Lung (tissue), 11 donors: ENCODE measurements at regions not wholly inside any gene's neighbourhood (a gene's known extent, or its start where the extent isn't known, plus 50 kb on each side); places are given as distances from the start of the nearest gene placed in this dataset.
A peak's percentile ranks its signal among the peaks of the same experiment; 100 is the strongest.

Experiments
- ATAC-seq: fragments of 200-7000 bp; cut with Tn5 transposase; one replicate; pipeline ENCODE4 v1.9.1; 2020; ENCODE audit warnings: moderate number of reproducible peaks; ENCODE audit not compliant: insufficient read depth, low FRiP score
- DNase-seq, 3 donors: peaks; one replicate each; pipeline ENCODE4 v3.0.0-alpha.2; 2013 to 2017
- H3K27ac ChIP-seq, 2 donors: one replicate each; pipeline ENCODE4 v1.5.1; 2013; ENCODE audit warnings: mild to moderate bottlenecking in 2 of 2, moderate library complexity in 2 of 2, control low read depth in 1 of 2, inconsistent platforms in 1 of 2, low read depth in 1 of 2, low read length in 1 of 2
- H3K27me3 ChIP-seq, 3 donors: one replicate each; pipeline ENCODE4 v1.5.1; 2013; ENCODE audit warnings: low read length in 2 of 3; ENCODE audit not compliant: control insufficient read depth in 3 of 3, insufficient read depth in 3 of 3
- H3K36me3 ChIP-seq, 4 donors: one replicate each; pipeline ENCODE4 v1.5.1; 2013; ENCODE audit warnings: low read length in 4 of 4, mild to moderate bottlenecking in 1 of 4, moderate library complexity in 1 of 4; ENCODE audit not compliant: control insufficient read depth in 4 of 4, insufficient read depth in 4 of 4
- H3K4me1 ChIP-seq, 5 donors: one replicate each; pipeline ENCODE4 v1.5.1; 2013; ENCODE audit warnings: low read length in 5 of 5, mild to moderate bottlenecking in 2 of 5, moderate library complexity in 1 of 5; ENCODE audit not compliant: control insufficient read depth in 5 of 5, insufficient read depth in 5 of 5
- H3K4me3 ChIP-seq: one replicate; pipeline ENCODE4 v1.5.1; 2013; ENCODE audit warnings: mild to moderate bottlenecking, control low read depth, moderate library complexity
- H3K9ac ChIP-seq, 2 donors: one replicate each; pipeline ENCODE4 v1.5.1; 2013; ENCODE audit warnings: low read length in 2 of 2, control low read depth in 1 of 2; ENCODE audit not compliant: insufficient read depth in 1 of 2
- H3K9me3 ChIP-seq, 4 donors: one replicate each; pipeline ENCODE4 v1.5.1; 2013; ENCODE audit warnings: low read length in 3 of 4, mild to moderate bottlenecking in 1 of 4, moderate library complexity in 1 of 4; ENCODE audit not compliant: control insufficient read depth in 4 of 4, insufficient read depth in 3 of 4
- WGBS, 2 donors: extraction: QIAGEN DNeasy Blood & Tissue Kit; methylation state at CpG; one replicate each; pipeline ENCODE4 v1.1.7; 2013; 5-methylcytosine and 5-hydroxymethylcytosine counted together
- TF ChIP-seq, protein P1 (sequence below): IDR thresholded peaks from 2 replicates; pipeline ENCODE4 v1.5.1; 2012; ENCODE audit warnings: mild to moderate bottlenecking; ENCODE audit errors: control extremely low read depth, extremely low read depth
- donor health status: control.
- donor health status: control.
- donor health status: Bipolar disorder and iron deficiency.
- donor health status: healthy.
- donor health status: DM: yes; HTN: yes; CAD: no.

DNA sequence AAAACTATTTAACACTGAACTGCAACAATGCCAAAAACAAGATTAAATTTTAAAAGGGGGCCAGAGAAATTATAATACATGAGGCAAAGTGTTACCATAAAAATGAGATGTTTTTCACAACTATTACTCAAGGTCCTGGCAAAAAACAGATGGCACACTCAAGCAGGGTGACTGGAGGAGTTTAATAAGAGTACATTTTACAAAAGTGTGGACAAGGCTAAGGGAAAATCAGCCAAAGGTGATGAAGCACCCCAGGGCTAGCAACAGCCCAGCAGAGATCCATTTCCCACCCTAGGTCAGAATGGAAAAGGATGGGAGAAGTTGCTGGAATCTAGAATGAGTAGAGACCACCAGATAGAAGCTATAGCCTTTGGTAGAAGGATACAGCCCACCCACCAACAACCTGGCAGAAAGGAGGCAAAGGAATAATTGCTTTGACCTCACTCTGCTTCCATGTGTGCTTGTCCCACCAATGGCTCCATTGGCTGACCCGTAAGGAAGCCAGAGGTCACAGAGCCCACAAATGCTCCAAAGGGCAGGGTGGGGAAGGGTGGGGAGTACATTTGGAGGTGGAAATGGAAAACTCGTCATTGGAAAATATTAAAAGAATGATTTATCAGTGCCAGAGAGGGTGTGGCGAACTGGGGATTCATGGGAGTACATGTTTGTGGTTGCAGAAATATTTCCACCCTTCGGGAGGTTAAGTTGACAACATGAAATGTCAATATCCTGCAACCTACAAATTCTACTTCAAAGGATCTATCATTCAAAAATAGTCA lies 161.0 kb upstream of the UBE2E2 start:
- Histone ChIP-seq H3K9me3 (peaks cover 0 to 4% (median 0%) of the 10 kb centered on the region in 4 donors), H3K4me3 (no peak overlapping the region), H3K9ac (no peak overlapping the region), H3K27ac (no peak overlapping the region), H3K27me3 (no peaks in the 10 kb centered on the region), H3K36me3 (no peaks in the 10 kb centered on the region), H3K4me1 (peaks cover 0 to 23% (median 0%) of the 10 kb centered on the region in 5 donors)
- DNase-seq (no peak), ATAC-seq (peak; percentile 62)
- WGBS, 2 donors: 57 to 76% methylated on average over 4 of the region's 4 CpGs
- TF ChIP-seq, protein P1, sequence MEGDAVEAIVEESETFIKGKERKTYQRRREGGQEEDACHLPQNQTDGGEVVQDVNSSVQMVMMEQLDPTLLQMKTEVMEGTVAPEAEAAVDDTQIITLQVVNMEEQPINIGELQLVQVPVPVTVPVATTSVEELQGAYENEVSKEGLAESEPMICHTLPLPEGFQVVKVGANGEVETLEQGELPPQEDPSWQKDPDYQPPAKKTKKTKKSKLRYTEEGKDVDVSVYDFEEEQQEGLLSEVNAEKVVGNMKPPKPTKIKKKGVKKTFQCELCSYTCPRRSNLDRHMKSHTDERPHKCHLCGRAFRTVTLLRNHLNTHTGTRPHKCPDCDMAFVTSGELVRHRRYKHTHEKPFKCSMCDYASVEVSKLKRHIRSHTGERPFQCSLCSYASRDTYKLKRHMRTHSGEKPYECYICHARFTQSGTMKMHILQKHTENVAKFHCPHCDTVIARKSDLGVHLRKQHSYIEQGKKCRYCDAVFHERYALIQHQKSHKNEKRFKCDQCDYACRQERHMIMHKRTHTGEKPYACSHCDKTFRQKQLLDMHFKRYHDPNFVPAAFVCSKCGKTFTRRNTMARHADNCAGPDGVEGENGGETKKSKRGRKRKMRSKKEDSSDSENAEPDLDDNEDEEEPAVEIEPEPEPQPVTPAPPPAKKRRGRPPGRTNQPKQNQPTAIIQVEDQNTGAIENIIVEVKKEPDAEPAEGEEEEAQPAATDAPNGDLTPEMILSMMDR: no peak

DNA sequence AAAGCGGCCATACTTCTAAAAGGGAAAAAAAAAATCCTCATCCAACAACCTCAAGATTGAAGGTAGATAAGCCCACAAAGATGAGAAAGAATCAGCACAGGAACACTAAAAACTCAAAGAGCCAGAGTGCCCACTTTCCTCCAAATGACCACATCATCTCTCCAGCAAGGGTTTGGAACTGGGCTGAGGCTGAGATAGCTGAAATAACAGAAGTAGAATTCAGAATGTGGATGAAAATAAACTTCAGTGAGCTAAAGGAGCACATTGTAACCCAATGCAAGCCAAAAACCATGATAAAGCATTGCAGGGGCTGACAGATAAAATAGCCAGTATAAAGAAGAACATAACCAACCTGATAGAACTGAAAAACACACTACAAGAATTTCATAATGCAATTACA lies 158.7 kb upstream of the UBE2E2 start:
- Histone ChIP-seq H3K27me3 (no peaks in the 10 kb centered on the region), H3K4me1 (peaks cover 0 to 2% (median 0%) of the 10 kb centered on the region in 5 donors), H3K4me3 (no peak overlapping the region), H3K36me3 (no peaks in the 10 kb centered on the region), H3K27ac (no peak overlapping the region), H3K9me3 (peaks cover 0 to 4% (median 0%) of the 10 kb centered on the region in 4 donors), H3K9ac (no peak overlapping the region)
- TF ChIP-seq, protein P1: no peak
- ATAC-seq (no peak), DNase-seq (no peak)
- WGBS, 2 donors: 92 to 94% methylated on average over 1 of the region's 1 CpG

DNA sequence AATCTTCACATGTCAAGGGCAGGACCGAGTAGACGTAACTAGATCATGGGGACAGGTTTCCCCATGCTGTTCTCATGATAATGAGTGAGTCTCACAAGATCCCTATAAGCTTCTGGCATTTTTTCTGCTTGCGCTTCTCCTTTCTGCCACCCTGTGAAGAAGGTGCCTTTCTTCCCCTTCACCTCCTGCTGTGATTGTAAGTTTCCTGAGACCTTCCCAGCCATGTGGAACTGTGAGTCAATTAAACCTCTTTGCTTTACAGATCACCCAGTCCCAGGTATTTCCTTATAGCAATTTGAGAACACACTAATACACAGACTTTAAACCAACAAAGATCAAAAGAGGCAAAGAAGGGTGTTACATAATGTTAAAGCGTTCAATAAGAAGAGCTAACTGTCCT lies 156.6 kb upstream of the UBE2E2 start:
- TF ChIP-seq, protein P1: no peak
- Histone ChIP-seq H3K4me3 (no peak overlapping the region), H3K9ac (no peak overlapping the region), H3K36me3 (no peaks in the 10 kb centered on the region), H3K9me3 (peaks cover 0 to 4% (median 0%) of the 10 kb centered on the region in 4 donors), H3K27me3 (no peaks in the 10 kb centered on the region), H3K4me1 (no peaks in the 10 kb centered on the region), H3K27ac (no peak overlapping the region)
- ATAC-seq (no peak), DNase-seq (no peak)
- 91 to 92% methylated on average over 4 of the region's 4 CpGs for WGBS, 2 donors
